H1 (cell line): ENCODE measurements at regions not wholly inside any gene's neighbourhood (a gene's known extent, or its start where the extent isn't known, plus 50 kb on each side); places are given as distances from the start of the nearest gene placed in this dataset.

ENCODE experiments used
- EP300 ChIP-seq, 2 experiments: IDR thresholded peaks; 1 replicate in 1 of 2; 2 replicates in 1 of 2; pipeline ENCODE4 v1.6.1; 2011 to 2012; ENCODE audit warnings: low read depth in 2 of 2, low read length in 2 of 2, mild to moderate bottlenecking in 2 of 2, borderline replicate concordance in 1 of 2, inconsistent platforms in 1 of 2, moderate library complexity in 1 of 2
- HDAC2 ChIP-seq, 2 experiments: fragments of 300-600 bp in 1 of 2; sonication (generic) in 1 of 2; IDR thresholded peaks; 2 replicates each; pipeline ENCODE4 v1.6.1; 2011 to 2012; ENCODE audit warnings: low read depth in 2 of 2, low read length in 2 of 2, mild to moderate bottlenecking in 2 of 2, moderate library complexity in 2 of 2, borderline replicate concordance in 1 of 2, inconsistent platforms in 1 of 2
- JUN ChIP-seq: IDR thresholded peaks from 2 replicates; pipeline ENCODE4 v1.6.1; 2011; ENCODE audit warnings: low read depth, mild to moderate bottlenecking, improper control_type of control experiment, low read length
- POLR2A ChIP-seq, 2 experiments: IDR thresholded peaks; 1 replicate in 1 of 2; 2 replicates in 1 of 2; pipeline ENCODE4 v1.6.1; 2011; ENCODE audit warnings: low read depth in 2 of 2, low read length in 2 of 2, mild to moderate bottlenecking in 2 of 2; ENCODE audit errors: control extremely low read depth in 1 of 2
- TF ChIP-seq, protein P1 (sequence below): fragments of 300-600 bp; sonication (generic); IDR thresholded peaks from 2 replicates; pipeline ENCODE4 v1.7.1; 2012; ENCODE audit warnings: low read length, moderate library complexity, mild to moderate bottlenecking, inconsistent platforms; ENCODE audit not compliant: insufficient replicate concordance
- TF ChIP-seq, protein P2 (sequence below), 3 experiments: IDR thresholded peaks; 1 replicate in 2 of 3; 2 replicates in 1 of 3; pipeline versions ENCODE4 v1.5.1 to v1.6.1; 2011; ENCODE audit warnings: low read length in 3 of 3, mild to moderate bottlenecking in 3 of 3, inconsistent platforms in 2 of 3, low read depth in 1 of 3, moderate library complexity in 1 of 3; ENCODE audit not compliant: insufficient read depth in 1 of 3; ENCODE audit errors: control extremely low read depth in 1 of 3

DNA sequence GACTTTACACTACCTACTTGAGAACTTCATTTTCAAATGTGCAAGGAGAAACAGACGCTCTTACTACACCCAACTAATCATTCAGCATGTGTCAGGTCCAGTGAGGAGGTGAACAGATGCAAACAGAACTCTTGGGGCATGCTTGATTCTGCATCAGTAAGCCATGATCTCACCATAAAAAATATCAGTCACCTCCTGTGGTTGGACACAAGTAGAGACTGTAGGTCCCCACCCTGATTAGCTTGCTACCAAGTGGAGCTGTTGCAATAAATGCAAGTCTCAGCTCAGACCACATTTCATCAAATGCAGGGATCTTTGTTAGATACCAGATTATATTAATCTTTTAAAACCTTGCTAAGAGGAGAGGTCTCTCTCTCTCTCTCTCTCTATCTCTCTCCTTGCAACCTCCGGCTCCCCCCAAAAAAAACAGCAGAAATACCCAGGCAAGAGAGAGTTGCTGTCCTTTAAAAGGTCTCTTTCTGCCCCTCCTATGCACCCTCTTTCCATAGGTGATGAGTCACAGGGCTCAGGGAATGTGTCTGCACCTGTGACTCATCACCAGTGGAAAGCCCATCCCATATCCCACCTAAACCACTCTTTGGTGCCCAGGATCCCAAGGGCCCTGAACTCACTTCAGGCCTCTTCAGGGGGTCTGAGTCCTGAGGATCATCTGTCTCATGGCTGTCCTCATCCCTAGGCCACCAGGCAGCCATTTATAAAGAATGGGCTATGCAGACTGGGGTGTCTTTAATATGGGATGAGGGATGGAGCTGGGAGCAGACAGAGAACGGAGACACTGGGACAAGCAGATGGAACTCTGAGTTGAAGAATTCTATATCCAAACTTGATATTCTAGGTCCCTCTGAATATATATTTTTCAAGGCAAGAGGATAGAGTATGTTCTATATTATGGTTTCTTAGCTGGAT, 154.5 kb downstream of the QRSL1 start (continued):
- TF ChIP-seq, protein P1, sequence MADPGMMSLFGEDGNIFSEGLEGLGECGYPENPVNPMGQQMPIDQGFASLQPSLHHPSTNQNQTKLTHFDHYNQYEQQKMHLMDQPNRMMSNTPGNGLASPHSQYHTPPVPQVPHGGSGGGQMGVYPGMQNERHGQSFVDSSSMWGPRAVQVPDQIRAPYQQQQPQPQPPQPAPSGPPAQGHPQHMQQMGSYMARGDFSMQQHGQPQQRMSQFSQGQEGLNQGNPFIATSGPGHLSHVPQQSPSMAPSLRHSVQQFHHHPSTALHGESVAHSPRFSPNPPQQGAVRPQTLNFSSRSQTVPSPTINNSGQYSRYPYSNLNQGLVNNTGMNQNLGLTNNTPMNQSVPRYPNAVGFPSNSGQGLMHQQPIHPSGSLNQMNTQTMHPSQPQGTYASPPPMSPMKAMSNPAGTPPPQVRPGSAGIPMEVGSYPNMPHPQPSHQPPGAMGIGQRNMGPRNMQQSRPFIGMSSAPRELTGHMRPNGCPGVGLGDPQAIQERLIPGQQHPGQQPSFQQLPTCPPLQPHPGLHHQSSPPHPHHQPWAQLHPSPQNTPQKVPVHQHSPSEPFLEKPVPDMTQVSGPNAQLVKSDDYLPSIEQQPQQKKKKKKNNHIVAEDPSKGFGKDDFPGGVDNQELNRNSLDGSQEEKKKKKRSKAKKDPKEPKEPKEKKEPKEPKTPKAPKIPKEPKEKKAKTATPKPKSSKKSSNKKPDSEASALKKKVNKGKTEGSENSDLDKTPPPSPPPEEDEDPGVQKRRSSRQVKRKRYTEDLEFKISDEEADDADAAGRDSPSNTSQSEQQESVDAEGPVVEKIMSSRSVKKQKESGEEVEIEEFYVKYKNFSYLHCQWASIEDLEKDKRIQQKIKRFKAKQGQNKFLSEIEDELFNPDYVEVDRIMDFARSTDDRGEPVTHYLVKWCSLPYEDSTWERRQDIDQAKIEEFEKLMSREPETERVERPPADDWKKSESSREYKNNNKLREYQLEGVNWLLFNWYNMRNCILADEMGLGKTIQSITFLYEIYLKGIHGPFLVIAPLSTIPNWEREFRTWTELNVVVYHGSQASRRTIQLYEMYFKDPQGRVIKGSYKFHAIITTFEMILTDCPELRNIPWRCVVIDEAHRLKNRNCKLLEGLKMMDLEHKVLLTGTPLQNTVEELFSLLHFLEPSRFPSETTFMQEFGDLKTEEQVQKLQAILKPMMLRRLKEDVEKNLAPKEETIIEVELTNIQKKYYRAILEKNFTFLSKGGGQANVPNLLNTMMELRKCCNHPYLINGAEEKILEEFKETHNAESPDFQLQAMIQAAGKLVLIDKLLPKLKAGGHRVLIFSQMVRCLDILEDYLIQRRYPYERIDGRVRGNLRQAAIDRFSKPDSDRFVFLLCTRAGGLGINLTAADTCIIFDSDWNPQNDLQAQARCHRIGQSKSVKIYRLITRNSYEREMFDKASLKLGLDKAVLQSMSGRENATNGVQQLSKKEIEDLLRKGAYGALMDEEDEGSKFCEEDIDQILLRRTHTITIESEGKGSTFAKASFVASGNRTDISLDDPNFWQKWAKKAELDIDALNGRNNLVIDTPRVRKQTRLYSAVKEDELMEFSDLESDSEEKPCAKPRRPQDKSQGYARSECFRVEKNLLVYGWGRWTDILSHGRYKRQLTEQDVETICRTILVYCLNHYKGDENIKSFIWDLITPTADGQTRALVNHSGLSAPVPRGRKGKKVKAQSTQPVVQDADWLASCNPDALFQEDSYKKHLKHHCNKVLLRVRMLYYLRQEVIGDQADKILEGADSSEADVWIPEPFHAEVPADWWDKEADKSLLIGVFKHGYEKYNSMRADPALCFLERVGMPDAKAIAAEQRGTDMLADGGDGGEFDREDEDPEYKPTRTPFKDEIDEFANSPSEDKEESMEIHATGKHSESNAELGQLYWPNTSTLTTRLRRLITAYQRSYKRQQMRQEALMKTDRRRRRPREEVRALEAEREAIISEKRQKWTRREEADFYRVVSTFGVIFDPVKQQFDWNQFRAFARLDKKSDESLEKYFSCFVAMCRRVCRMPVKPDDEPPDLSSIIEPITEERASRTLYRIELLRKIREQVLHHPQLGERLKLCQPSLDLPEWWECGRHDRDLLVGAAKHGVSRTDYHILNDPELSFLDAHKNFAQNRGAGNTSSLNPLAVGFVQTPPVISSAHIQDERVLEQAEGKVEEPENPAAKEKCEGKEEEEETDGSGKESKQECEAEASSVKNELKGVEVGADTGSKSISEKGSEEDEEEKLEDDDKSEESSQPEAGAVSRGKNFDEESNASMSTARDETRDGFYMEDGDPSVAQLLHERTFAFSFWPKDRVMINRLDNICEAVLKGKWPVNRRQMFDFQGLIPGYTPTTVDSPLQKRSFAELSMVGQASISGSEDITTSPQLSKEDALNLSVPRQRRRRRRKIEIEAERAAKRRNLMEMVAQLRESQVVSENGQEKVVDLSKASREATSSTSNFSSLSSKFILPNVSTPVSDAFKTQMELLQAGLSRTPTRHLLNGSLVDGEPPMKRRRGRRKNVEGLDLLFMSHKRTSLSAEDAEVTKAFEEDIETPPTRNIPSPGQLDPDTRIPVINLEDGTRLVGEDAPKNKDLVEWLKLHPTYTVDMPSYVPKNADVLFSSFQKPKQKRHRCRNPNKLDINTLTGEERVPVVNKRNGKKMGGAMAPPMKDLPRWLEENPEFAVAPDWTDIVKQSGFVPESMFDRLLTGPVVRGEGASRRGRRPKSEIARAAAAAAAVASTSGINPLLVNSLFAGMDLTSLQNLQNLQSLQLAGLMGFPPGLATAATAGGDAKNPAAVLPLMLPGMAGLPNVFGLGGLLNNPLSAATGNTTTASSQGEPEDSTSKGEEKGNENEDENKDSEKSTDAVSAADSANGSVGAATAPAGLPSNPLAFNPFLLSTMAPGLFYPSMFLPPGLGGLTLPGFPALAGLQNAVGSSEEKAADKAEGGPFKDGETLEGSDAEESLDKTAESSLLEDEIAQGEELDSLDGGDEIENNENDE: no peak
- TF ChIP-seq JUN: no peak
- no peak for TF ChIP-seq EP300 (IDR thresholded peaks at IDR 0.05; ENCODE audit: borderline replicate concordance in 1 of 2, low read depth in 2 of 2, low read length in 2 of 2)
- no peak for TF ChIP-seq POLR2A (IDR thresholded peaks at IDR 0.05; ENCODE audit: control extremely low read depth in 1 of 2, low read depth in 2 of 2, low read length in 2 of 2)
- no peak for TF ChIP-seq HDAC2 (IDR thresholded peaks at IDR 0.05; ENCODE audit: borderline replicate concordance in 1 of 2, low read depth in 2 of 2, low read length in 2 of 2)
- TF ChIP-seq, protein P2, sequence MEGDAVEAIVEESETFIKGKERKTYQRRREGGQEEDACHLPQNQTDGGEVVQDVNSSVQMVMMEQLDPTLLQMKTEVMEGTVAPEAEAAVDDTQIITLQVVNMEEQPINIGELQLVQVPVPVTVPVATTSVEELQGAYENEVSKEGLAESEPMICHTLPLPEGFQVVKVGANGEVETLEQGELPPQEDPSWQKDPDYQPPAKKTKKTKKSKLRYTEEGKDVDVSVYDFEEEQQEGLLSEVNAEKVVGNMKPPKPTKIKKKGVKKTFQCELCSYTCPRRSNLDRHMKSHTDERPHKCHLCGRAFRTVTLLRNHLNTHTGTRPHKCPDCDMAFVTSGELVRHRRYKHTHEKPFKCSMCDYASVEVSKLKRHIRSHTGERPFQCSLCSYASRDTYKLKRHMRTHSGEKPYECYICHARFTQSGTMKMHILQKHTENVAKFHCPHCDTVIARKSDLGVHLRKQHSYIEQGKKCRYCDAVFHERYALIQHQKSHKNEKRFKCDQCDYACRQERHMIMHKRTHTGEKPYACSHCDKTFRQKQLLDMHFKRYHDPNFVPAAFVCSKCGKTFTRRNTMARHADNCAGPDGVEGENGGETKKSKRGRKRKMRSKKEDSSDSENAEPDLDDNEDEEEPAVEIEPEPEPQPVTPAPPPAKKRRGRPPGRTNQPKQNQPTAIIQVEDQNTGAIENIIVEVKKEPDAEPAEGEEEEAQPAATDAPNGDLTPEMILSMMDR (IDR thresholded peaks at IDR 0.05; ENCODE audit: control extremely low read depth in 1 of 3, insufficient read depth in 1 of 3, low read depth in 1 of 3, low read length in 3 of 3): no peak
